ENCODE measurements at regions not wholly inside any gene's neighbourhood (a gene's known extent, or its start where the extent isn't known, plus 50 kb on each side); places are given as distances from the start of the nearest gene placed in this dataset.

GRCh38 chr17:79368521-79368920 lies 242.3 kb downstream of the RBFOX3 start:
- H3K36me3 ChIP-seq (ENCODE audit: low read depth), result no peaks in the 10 kb centered on the region
- H3K79me2 ChIP-seq (ENCODE audit: low read depth), result no peaks in the 10 kb centered on the region
- peaks cover 75% of the 10 kb centered on the region for H3K27me3 ChIP-seq (ENCODE audit: insufficient read depth, low read depth)
- no peak overlapping the region for H3K4me2 ChIP-seq
- no peak for TF ChIP-seq CTCF (conservative IDR thresholded peaks at IDR 0.05)
- no peak for TF ChIP-seq EZH2 (IDR thresholded peaks at IDR 0.05; ENCODE audit: low read depth)
- no peaks in the 10 kb centered on the region for H3K9me3 ChIP-seq (ENCODE audit: insufficient read depth, low read depth)
- no peaks in the 10 kb centered on the region for H3F3A ChIP-seq (ENCODE audit: insufficient read depth, low read depth)
- no peaks in the 10 kb centered on the region for H3K4me1 ChIP-seq (replicated peaks; ENCODE audit: insufficient read depth)
- no peak overlapping the region for H2AFZ ChIP-seq
- H4K20me1 ChIP-seq (ENCODE audit: insufficient read depth), result no peaks in the 10 kb centered on the region
- no peak overlapping the region for H3K4me3 ChIP-seq
- no TSS peak for BruUV-seq (replicated peaks)
- ChIA-PET CTCF (no interaction called here), POLR2A (ENCODE audit: unreplicated experiment) (no interaction called here)
- no peak overlapping the region for H3K27ac ChIP-seq
- intact Hi-C loops (cut with micrococcal nuclease; ENCODE audit: unreplicated experiment), result no loop called here
- no peak for DNase-seq
- H3K9me2 ChIP-seq (ENCODE audit: insufficient read depth), result no peaks in the 10 kb centered on the region

- no peaks in the 10 kb centered on the region for H3K9me3 ChIP-seq (ENCODE audit: insufficient read depth, low read depth)
- no peak overlapping the region for H2AFZ ChIP-seq
- intact Hi-C loops (cut with micrococcal nuclease; ENCODE audit: unreplicated experiment), result no loop called here
- H3K9me2 ChIP-seq (ENCODE audit: insufficient read depth), result no peaks in the 10 kb centered on the region
- POLR2A ChIA-PET (ENCODE audit: unreplicated experiment), result no interaction called here
- no peak for TF ChIP-seq CTCF (conservative IDR thresholded peaks at IDR 0.05)
- no peak for TF ChIP-seq EZH2 (IDR thresholded peaks at IDR 0.05; ENCODE audit: low read depth)
- BruUV-seq (replicated peaks), result no TSS peak
- no peaks in the 10 kb centered on the region for H3K4me1 ChIP-seq (replicated peaks; ENCODE audit: insufficient read depth)
- CTCF ChIA-PET, result interaction anchor here (0.6 kb wide), 2 partner anchors 39 to 472 kb away, joined by 3 to 7 read pairs; partner anchors contain the start of gene CBX4
- H3F3A ChIP-seq (ENCODE audit: insufficient read depth, low read depth), result no peaks in the 10 kb centered on the region
- no peak overlapping the region for H3K4me3 ChIP-seq
- H3K4me2 ChIP-seq, result no peak overlapping the region
- H3K27me3 ChIP-seq (ENCODE audit: insufficient read depth, low read depth), result peaks cover 79% of the 10 kb centered on the region
- H3K79me2 ChIP-seq (ENCODE audit: low read depth), result no peaks in the 10 kb centered on the region
- H3K36me3 ChIP-seq (ENCODE audit: low read depth), result no peaks in the 10 kb centered on the region
- H4K20me1 ChIP-seq (ENCODE audit: insufficient read depth), result no peaks in the 10 kb centered on the region
- no peak for DNase-seq
- no peak overlapping the region for H3K27ac ChIP-seq
These were observed 243.8 kb downstream of the RBFOX3 start for GRCh38 chr17:79366988-79367571.

- Histone ChIP-seq H4K20me1 (ENCODE audit: insufficient read depth) (no peaks in the 10 kb centered on the region), H3K27ac (no peak overlapping the region), H3K79me2 (ENCODE audit: low read depth) (no peaks in the 10 kb centered on the region), H3K4me2 (no peak overlapping the region), H3K4me1 (replicated peaks; ENCODE audit: insufficient read depth) (no peaks in the 10 kb centered on the region), H3K27me3 (ENCODE audit: insufficient read depth, low read depth) (peaks cover 89% of the 10 kb centered on the region), H3K9me3 (ENCODE audit: insufficient read depth, low read depth) (no peaks in the 10 kb centered on the region), H3K9me2 (ENCODE audit: insufficient read depth) (no peaks in the 10 kb centered on the region), H3K4me3 (no peak overlapping the region), H2AFZ (no peak overlapping the region), H3F3A (ENCODE audit: insufficient read depth, low read depth) (no peaks in the 10 kb centered on the region), H3K36me3 (ENCODE audit: low read depth) (no peaks in the 10 kb centered on the region)
- TF ChIP-seq CTCF (conservative IDR thresholded peaks at IDR 0.05) (no peak), EZH2 (IDR thresholded peaks at IDR 0.05; ENCODE audit: low read depth) (no peak)
- no peak for DNase-seq
- POLR2A ChIA-PET (ENCODE audit: unreplicated experiment), result no interaction called here
- intact Hi-C loops (cut with micrococcal nuclease; ENCODE audit: unreplicated experiment), result no loop called here
- CTCF ChIA-PET, result interaction anchor here (0.6 kb wide), 1 partner anchor 473 kb away, joined by 7 read pairs; the partner anchor contains the start of gene CBX4
- BruUV-seq (replicated peaks), result no TSS peak
These were observed 244.7 kb downstream of the RBFOX3 start for GRCh38 chr17:79365836-79366770.
